ENCODE measurements at regions not wholly inside any gene's neighbourhood (a gene's known extent, or its start where the extent isn't known, plus 50 kb on each side); places are given as distances from the start of the nearest gene placed in this dataset.
A peak's percentile ranks its signal among the peaks of the same experiment; 100 is the strongest.

- Histone ChIP-seq H3K36me3 (no peaks in the 10 kb centered on the region), H3K4me3 (no peak overlapping the region), H3K9me3 (no peaks in the 10 kb centered on the region), H3K27ac (no peak overlapping the region), H3K4me1 (no peaks in the 10 kb centered on the region), H3K27me3 (no peaks in the 10 kb centered on the region)
- WGBS, 2 donors = 21 to 25% methylated on average over 6 of the region's 6 CpGs
- ATAC-seq (peak; percentile 68 to 90 (median 88)), FAIRE-seq (no peak), DNase-seq (peak; percentile 29 to 85 (median 54))
- TF ChIP-seq, protein P1, sequence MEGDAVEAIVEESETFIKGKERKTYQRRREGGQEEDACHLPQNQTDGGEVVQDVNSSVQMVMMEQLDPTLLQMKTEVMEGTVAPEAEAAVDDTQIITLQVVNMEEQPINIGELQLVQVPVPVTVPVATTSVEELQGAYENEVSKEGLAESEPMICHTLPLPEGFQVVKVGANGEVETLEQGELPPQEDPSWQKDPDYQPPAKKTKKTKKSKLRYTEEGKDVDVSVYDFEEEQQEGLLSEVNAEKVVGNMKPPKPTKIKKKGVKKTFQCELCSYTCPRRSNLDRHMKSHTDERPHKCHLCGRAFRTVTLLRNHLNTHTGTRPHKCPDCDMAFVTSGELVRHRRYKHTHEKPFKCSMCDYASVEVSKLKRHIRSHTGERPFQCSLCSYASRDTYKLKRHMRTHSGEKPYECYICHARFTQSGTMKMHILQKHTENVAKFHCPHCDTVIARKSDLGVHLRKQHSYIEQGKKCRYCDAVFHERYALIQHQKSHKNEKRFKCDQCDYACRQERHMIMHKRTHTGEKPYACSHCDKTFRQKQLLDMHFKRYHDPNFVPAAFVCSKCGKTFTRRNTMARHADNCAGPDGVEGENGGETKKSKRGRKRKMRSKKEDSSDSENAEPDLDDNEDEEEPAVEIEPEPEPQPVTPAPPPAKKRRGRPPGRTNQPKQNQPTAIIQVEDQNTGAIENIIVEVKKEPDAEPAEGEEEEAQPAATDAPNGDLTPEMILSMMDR (IDR thresholded peaks at IDR 0.05) = peak in 3 of 4 donors; percentile 25 to 72 (median 65)
- intact Hi-C loops (cut with DNase I) = loop anchor here in 1 of 3 donors (5.0 kb wide), 1 partner anchor 181 kb away; no protein-coding TSS in a partner anchor
Observed at GRCh38 chr1:209435654-209436566, 147.6 kb upstream of the CAMK1G start.

DNA sequence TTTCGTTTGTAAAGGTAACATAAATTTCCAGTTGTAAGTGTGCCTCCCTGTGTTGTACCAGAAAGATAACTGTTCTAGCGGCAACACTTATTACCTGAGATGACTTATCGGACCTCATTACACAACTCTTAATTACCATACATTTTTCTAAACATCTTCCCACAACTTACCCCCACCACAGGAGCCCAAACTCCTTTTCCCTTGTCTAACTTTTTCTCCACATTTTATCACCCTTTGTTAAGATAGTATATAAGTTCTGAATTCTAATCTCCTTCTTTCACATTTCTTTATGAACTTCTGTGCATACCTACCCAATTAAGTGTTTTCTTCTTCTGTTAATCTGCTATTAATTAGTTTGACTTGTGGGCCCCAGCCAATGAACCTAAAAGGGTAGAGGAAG lies 143.7 kb upstream of the CAMK1G start:
- H3K27ac ChIP-seq = no peak overlapping the region
- TF ChIP-seq, protein P1 (IDR thresholded peaks at IDR 0.05) = no peak
- no peak overlapping the region for H3K4me3 ChIP-seq
- no peak for DNase-seq
- no peaks in the 10 kb centered on the region for H3K27me3 ChIP-seq
- H3K36me3 ChIP-seq = no peaks in the 10 kb centered on the region
- no peaks in the 10 kb centered on the region for H3K9me3 ChIP-seq
- H3K4me1 ChIP-seq = no peaks in the 10 kb centered on the region
- FAIRE-seq = no peak
- WGBS, 2 donors = 76 to 86% methylated on average over 3 of the region's 3 CpGs
- ATAC-seq = no peak
- intact Hi-C loops (cut with DNase I) = loop anchor here in 1 of 3 donors (5.0 kb wide), 1 partner anchor 177 kb away; no protein-coding TSS in a partner anchor

DNA sequence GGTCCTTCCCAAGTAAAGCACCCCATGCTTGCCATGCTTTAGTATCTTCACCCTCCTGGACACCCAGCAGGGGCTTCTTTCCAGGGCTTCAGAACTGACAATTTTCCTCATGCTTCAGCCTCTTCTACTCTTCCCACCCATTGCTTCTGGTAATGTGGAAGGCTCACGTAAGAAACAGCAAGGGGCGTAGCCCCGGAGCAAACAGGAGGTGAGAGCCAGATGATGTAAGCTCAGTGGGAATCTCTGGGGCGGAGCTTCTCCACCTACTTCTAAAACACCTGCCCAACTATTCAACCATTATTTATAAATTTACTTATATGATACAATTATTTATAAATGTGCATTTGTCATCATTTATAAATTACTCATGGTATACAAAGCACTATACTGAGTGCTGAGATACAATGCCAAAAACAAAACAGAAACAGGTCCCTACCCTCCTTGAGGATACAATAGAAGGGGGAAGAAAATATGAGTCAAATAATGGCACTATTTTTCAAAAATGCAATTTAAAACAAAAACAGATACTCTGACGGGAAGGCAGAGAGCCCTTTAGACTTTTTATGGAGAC lies 140.1 kb upstream of the CAMK1G start:
- Histone ChIP-seq H3K4me1 (no peaks in the 10 kb centered on the region), H3K4me3 (no peak overlapping the region), H3K27me3 (no peaks in the 10 kb centered on the region), H3K9me3 (no peaks in the 10 kb centered on the region), H3K36me3 (no peaks in the 10 kb centered on the region), H3K27ac (no peak overlapping the region)
- intact Hi-C loops (cut with DNase I) = no loop called here
- DNase-seq = no peak
- WGBS, 2 donors = 61 to 77% methylated on average over 5 of the region's 5 CpGs
- TF ChIP-seq, protein P1 (IDR thresholded peaks at IDR 0.05) = no peak
- no peak for FAIRE-seq
- no peak for ATAC-seq

GRCh38 chr1:209443975-209444651 lies 139.4 kb upstream of the CAMK1G start:
- no peak overlapping the region for H3K27ac ChIP-seq
- FAIRE-seq (no peak), ATAC-seq (no peak), DNase-seq (no peak)
- no peaks in the 10 kb centered on the region for H3K4me1 ChIP-seq
- no peaks in the 10 kb centered on the region for H3K27me3 ChIP-seq
- no peak overlapping the region for H3K4me3 ChIP-seq
- TF ChIP-seq, protein P1 (IDR thresholded peaks at IDR 0.05) = no peak
- 47 to 67% methylated on average over 3 of the region's 3 CpGs for WGBS, 2 donors
- no peaks in the 10 kb centered on the region for H3K36me3 ChIP-seq
- intact Hi-C loops (cut with DNase I) = no loop called here
- no peaks in the 10 kb centered on the region for H3K9me3 ChIP-seq
